ENCODE measurements at regions not wholly inside any gene's neighbourhood (a gene's known extent, or its start where the extent isn't known, plus 50 kb on each side); places are given as distances from the start of the nearest gene placed in this dataset.

DNA sequence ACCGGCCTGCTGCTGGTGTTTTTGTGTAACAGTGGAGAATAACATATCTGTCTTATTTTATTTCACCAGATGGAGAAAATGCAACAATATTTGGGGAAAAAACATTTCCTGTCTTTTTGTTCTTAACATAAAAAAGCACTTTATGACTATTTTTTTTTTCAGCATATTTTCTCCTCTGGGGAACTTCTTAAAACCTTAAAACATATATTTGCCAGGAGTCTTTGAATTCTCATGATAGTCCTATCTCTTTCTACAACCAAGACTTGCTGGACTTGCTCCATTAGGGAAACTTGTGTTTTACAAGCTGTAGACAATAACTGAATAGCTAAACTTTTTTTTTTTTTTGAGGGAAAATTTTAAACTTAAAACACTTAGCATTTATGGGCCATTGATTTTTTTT is 98.6 kb upstream of the PRDM1 start:
- H3K27ac ChIP-seq (ENCODE audit: low read depth, low read length), result no peak overlapping the region
- peaks cover 82% of the 10 kb centered on the region for H3K27me3 Mint-ChIP-seq (ENCODE audit: low read depth, unreplicated experiment)
- no peak overlapping the region for H3K4me3 Mint-ChIP-seq (ENCODE audit: unreplicated experiment)
- peaks cover 18% of the 10 kb centered on the region for H3K27me3 ChIP-seq (ENCODE audit: insufficient read depth, low read length)
- H3K4me3 ChIP-seq (ENCODE audit: insufficient read depth, low read depth, low read length), result no peak overlapping the region
- H3K4me1 Mint-ChIP-seq (ENCODE audit: low read depth, unreplicated experiment), result peaks cover 2% of the 10 kb centered on the region
- no peak overlapping the region for H2AFZ ChIP-seq (ENCODE audit: low read depth, low read length)
- no peak for TF ChIP-seq CTCF (IDR thresholded peaks at IDR 0.05; ENCODE audit: insufficient read depth, low read depth, low read length)
- TF ChIP-seq EZH2 (IDR thresholded peaks at IDR 0.05; ENCODE audit: insufficient read depth, low read length), result no peak
- no peaks in the 10 kb centered on the region for H3K9me3 ChIP-seq (ENCODE audit: insufficient read depth, low read depth, low read length)
- no peaks in the 10 kb centered on the region for H3K36me3 Mint-ChIP-seq (ENCODE audit: low read depth, unreplicated experiment)
- H3K27ac Mint-ChIP-seq (ENCODE audit: unreplicated experiment), result peak overlapping the region; percentile 41
- no peaks in the 10 kb centered on the region for H4K20me1 ChIP-seq (ENCODE audit: insufficient read depth, low read length)
- peaks cover 19% of the 10 kb centered on the region for H3K4me1 ChIP-seq (ENCODE audit: insufficient read depth, low read length)
- no peak for DNase-seq (ENCODE audit: low read depth)
- peaks cover 4% of the 10 kb centered on the region for H3K9me3 Mint-ChIP-seq (ENCODE audit: unreplicated experiment)
- H3K4me2 ChIP-seq (ENCODE audit: low read length), result no peak overlapping the region
- no peak overlapping the region for H3K9ac ChIP-seq (ENCODE audit: low read length)
- no peaks in the 10 kb centered on the region for H3K79me2 ChIP-seq (ENCODE audit: insufficient read depth, low read length)
- FAIRE-seq, result no peak
- no peaks in the 10 kb centered on the region for H3K36me3 ChIP-seq (ENCODE audit: insufficient read depth, low read length)

- no peak for DNase-seq (ENCODE audit: low read depth)
Observed at GRCh38 chr6:105986998-105987397, 99.1 kb upstream of the PRDM1 start.

More at GRCh38 chr6:105986998-105987397, 99.1 kb upstream of the PRDM1 start:
- H3K27me3 Mint-ChIP-seq (ENCODE audit: low read depth, unreplicated experiment), result peaks cover 84% of the 10 kb centered on the region
- no peaks in the 10 kb centered on the region for H3K36me3 Mint-ChIP-seq (ENCODE audit: low read depth, unreplicated experiment)
- Histone ChIP-seq H3K4me3 (ENCODE audit: insufficient read depth, low read depth, low read length) (no peak overlapping the region), H3K36me3 (ENCODE audit: insufficient read depth, low read length) (no peaks in the 10 kb centered on the region), H3K9ac (ENCODE audit: low read length) (no peak overlapping the region), H3K9me3 (ENCODE audit: insufficient read depth, low read depth, low read length) (no peaks in the 10 kb centered on the region), H4K20me1 (ENCODE audit: insufficient read depth, low read length) (no peaks in the 10 kb centered on the region), H3K4me2 (ENCODE audit: low read length) (peak overlapping the region; percentile 90), H3K27ac (ENCODE audit: low read depth, low read length) (no peak overlapping the region), H3K4me1 (ENCODE audit: insufficient read depth, low read length) (peaks cover 17% of the 10 kb centered on the region), H2AFZ (ENCODE audit: low read depth, low read length) (no peak overlapping the region), H3K79me2 (ENCODE audit: insufficient read depth, low read length) (no peaks in the 10 kb centered on the region), H3K27me3 (ENCODE audit: insufficient read depth, low read length) (peaks cover 18% of the 10 kb centered on the region)
- no peak for FAIRE-seq
- TF ChIP-seq CTCF (IDR thresholded peaks at IDR 0.05; ENCODE audit: insufficient read depth, low read depth, low read length) (no peak), EZH2 (IDR thresholded peaks at IDR 0.05; ENCODE audit: insufficient read depth, low read length) (no peak)
- peaks cover 9% of the 10 kb centered on the region for H3K9me3 Mint-ChIP-seq (ENCODE audit: unreplicated experiment)
- H3K4me1 Mint-ChIP-seq (ENCODE audit: low read depth, unreplicated experiment), result peaks cover 2% of the 10 kb centered on the region
- H3K27ac Mint-ChIP-seq (ENCODE audit: unreplicated experiment), result peak overlapping the region; percentile 41
- no peak overlapping the region for H3K4me3 Mint-ChIP-seq (ENCODE audit: unreplicated experiment)
